Keratinocyte (primary cell): ENCODE measurements at regions not wholly inside any gene's neighbourhood (a gene's known extent, or its start where the extent isn't known, plus 50 kb on each side); places are given as distances from the start of the nearest gene placed in this dataset.

ENCODE experiments used
- DNase-seq: peaks from one replicate; pipeline ENCODE4 v3.0.0-alpha.2; 2011; ENCODE audit warnings: low read depth, missing footprints, low spot score
- FAIRE-seq: peaks from 2 replicates; lab custom pipeline; 2011; peaks lifted over from hg19 to GRCh38; lab: Jason Lieb, UNC
- H2AFZ ChIP-seq: 2 replicates; pipeline ENCODE4 v1.6.0; 2012; ENCODE audit warnings: low read length, control low read depth, inconsistent platforms; ENCODE audit not compliant: control insufficient read depth
- H3K27ac ChIP-seq: 2 replicates; pipeline ENCODE4 v1.5.1; 2011; ENCODE audit warnings: low read length; ENCODE audit not compliant: control insufficient read depth, insufficient read depth
- H3K27me3 ChIP-seq: 3 replicates; pipeline ENCODE4 v1.6.0; 2011; ENCODE audit warnings: low read length; ENCODE audit not compliant: control insufficient read depth, insufficient read depth; ENCODE audit errors: extremely low read depth
- H3K36me3 ChIP-seq, 2 experiments: 2 replicates in 1 of 2; 3 replicates in 1 of 2; pipeline ENCODE4 v1.5.1; 2011; ENCODE audit warnings: low read length in 2 of 2, mild to moderate bottlenecking in 1 of 2; ENCODE audit not compliant: control insufficient read depth in 2 of 2, insufficient read depth in 2 of 2; ENCODE audit errors: extremely low read depth in 1 of 2
- H3K4me1 ChIP-seq: 3 replicates; pipeline ENCODE4 v1.5.1; 2011; ENCODE audit warnings: low read length; ENCODE audit not compliant: control insufficient read depth, insufficient read depth; ENCODE audit errors: extremely low read depth
- H3K4me2 ChIP-seq: 3 replicates; pipeline ENCODE4 v1.6.0; 2011; ENCODE audit warnings: low read depth, low read length; ENCODE audit not compliant: control insufficient read depth, insufficient read depth; ENCODE audit errors: extremely low read depth
- H3K4me3 ChIP-seq, 3 experiments: fragments of 200-600 bp in 1 of 3; sonication (generic) in 1 of 3; 2 replicates in 2 of 3; 3 replicates in 1 of 3; pipeline ENCODE4 v1.5.1; 2011 to 2016; ENCODE audit warnings: low read length in 3 of 3, mild to moderate bottlenecking in 3 of 3, control low read depth in 2 of 3, inconsistent platforms in 1 of 3, low read depth in 1 of 3, mixed read lengths in 1 of 3, mixed run types in 1 of 3, moderate library complexity in 1 of 3; ENCODE audit not compliant: control insufficient read depth in 2 of 3, insufficient read depth in 2 of 3; ENCODE audit errors: extremely low read depth in 1 of 3
- H3K79me2 ChIP-seq: 2 replicates; pipeline ENCODE4 v1.6.0; 2012; ENCODE audit warnings: low read length; ENCODE audit not compliant: control insufficient read depth, insufficient read depth
- H3K9ac ChIP-seq: 3 replicates; pipeline ENCODE4 v1.6.0; 2011; ENCODE audit warnings: low read length; ENCODE audit not compliant: control insufficient read depth, insufficient read depth; ENCODE audit errors: extremely low read depth
- H3K9me1 ChIP-seq: 3 replicates; pipeline ENCODE4 v1.6.0; 2011; ENCODE audit warnings: low read length; ENCODE audit not compliant: control insufficient read depth, insufficient read depth; ENCODE audit errors: extremely low read depth
- H3K9me3 ChIP-seq: 2 replicates; pipeline ENCODE4 v1.5.1; 2012; ENCODE audit warnings: low read depth, low read length; ENCODE audit not compliant: control insufficient read depth
- H4K20me1 ChIP-seq: 3 replicates; pipeline ENCODE4 v1.6.0; 2011; ENCODE audit warnings: low read length; ENCODE audit not compliant: control insufficient read depth, insufficient read depth; ENCODE audit errors: extremely low read depth
- EZH2 ChIP-seq: IDR thresholded peaks from one replicate; pipeline ENCODE4 v1.6.1; 2012; ENCODE audit warnings: inconsistent platforms, mild to moderate bottlenecking, low read length, moderate library complexity
- dilution Hi-C: fragments of 300-500 bp; cut with MboI; formaldehyde crosslinking; loops from one replicate; pipeline ENCODE4 v1.7.0; 2020; ENCODE audit warnings: low sequenced_read_pairs; ENCODE audit not compliant: extremely low pct_ligation_motif_present
- TF ChIP-seq, protein P1 (sequence below), 3 experiments: IDR thresholded peaks in 1 of 3; conservative IDR thresholded peaks in 1 of 3; optimal IDR thresholded peaks in 1 of 3; 2 replicates in 2 of 3; 3 replicates in 1 of 3; pipeline versions ENCODE3 to v1.5.1; 2011; ENCODE audit warnings: low read length in 3 of 3, mild to moderate bottlenecking in 3 of 3, moderate library complexity in 2 of 3, control low read depth in 1 of 3, inconsistent platforms in 1 of 3; ENCODE audit not compliant: insufficient read depth in 2 of 3; ENCODE audit errors: extremely low read depth in 1 of 3

DNA sequence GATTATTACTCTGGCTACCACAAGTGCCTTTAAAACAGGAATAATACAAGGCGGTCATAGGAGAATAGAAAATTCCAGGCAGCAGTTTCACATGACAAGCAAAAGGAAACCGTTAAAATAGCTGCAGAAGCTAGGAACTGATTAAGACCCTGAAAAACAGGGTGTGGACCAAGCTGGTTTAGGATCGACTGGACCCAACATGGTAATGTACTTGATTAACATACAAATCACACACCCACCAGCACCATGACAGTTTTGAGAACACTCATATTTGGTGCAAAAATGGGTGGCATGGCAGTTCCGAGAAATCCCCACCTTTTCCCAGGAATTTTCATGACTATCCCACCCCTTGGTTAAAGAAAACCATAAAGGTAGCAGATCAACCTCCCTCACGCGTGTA is 51.9 kb upstream of the TMEM163 start:
- Histone ChIP-seq H3K27me3 (no peaks in the 10 kb centered on the region), H3K4me1 (peaks cover 29% of the 10 kb centered on the region), H3K4me2 (no peak overlapping the region), H4K20me1 (no peaks in the 10 kb centered on the region), H3K9ac (no peak overlapping the region), H3K9me3 (no peaks in the 10 kb centered on the region), H3K4me3 (no peak overlapping the region), H3K9me1 (no peaks in the 10 kb centered on the region), H3K36me3 (no peaks in the 10 kb centered on the region), H2AFZ (no peak overlapping the region), H3K79me2 (no peaks in the 10 kb centered on the region), H3K27ac (no peak overlapping the region)
- DNase-seq (no peak), FAIRE-seq (no peak)
- dilution Hi-C loops: no loop called here
- no peak for TF ChIP-seq EZH2
- TF ChIP-seq, protein P1, sequence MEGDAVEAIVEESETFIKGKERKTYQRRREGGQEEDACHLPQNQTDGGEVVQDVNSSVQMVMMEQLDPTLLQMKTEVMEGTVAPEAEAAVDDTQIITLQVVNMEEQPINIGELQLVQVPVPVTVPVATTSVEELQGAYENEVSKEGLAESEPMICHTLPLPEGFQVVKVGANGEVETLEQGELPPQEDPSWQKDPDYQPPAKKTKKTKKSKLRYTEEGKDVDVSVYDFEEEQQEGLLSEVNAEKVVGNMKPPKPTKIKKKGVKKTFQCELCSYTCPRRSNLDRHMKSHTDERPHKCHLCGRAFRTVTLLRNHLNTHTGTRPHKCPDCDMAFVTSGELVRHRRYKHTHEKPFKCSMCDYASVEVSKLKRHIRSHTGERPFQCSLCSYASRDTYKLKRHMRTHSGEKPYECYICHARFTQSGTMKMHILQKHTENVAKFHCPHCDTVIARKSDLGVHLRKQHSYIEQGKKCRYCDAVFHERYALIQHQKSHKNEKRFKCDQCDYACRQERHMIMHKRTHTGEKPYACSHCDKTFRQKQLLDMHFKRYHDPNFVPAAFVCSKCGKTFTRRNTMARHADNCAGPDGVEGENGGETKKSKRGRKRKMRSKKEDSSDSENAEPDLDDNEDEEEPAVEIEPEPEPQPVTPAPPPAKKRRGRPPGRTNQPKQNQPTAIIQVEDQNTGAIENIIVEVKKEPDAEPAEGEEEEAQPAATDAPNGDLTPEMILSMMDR (optimal IDR thresholded peaks at IDR 0.05 in 1 of 3, IDR thresholded peaks at IDR 0.05 in 1 of 3, conservative IDR thresholded peaks at IDR 0.05 in 1 of 3; ENCODE audit: extremely low read depth in 1 of 3, insufficient read depth in 2 of 3, low read length in 3 of 3): no peak

GRCh38 chr2:134771313-134771801 is 52.6 kb upstream of the TMEM163 start:
- Histone ChIP-seq H3K79me2 (no peaks in the 10 kb centered on the region), H3K9ac (no peak overlapping the region), H3K9me1 (no peaks in the 10 kb centered on the region), H3K27ac (no peak overlapping the region), H3K4me3 (no peak overlapping the region), H4K20me1 (no peaks in the 10 kb centered on the region), H2AFZ (no peak overlapping the region), H3K36me3 (no peaks in the 10 kb centered on the region), H3K4me1 (peaks cover 34% of the 10 kb centered on the region), H3K4me2 (no peak overlapping the region), H3K9me3 (no peaks in the 10 kb centered on the region), H3K27me3 (no peaks in the 10 kb centered on the region)
- dilution Hi-C loops: no loop called here
- no peak for DNase-seq
- no peak for FAIRE-seq
- TF ChIP-seq EZH2: no peak
- TF ChIP-seq, protein P1 (optimal IDR thresholded peaks at IDR 0.05 in 1 of 3, IDR thresholded peaks at IDR 0.05 in 1 of 3, conservative IDR thresholded peaks at IDR 0.05 in 1 of 3; ENCODE audit: extremely low read depth in 1 of 3, insufficient read depth in 2 of 3, low read length in 3 of 3): no peak
